ENCODE measurements at regions not wholly inside any gene's neighbourhood (a gene's known extent, or its start where the extent isn't known, plus 50 kb on each side); places are given as distances from the start of the nearest gene placed in this dataset.

DNA sequence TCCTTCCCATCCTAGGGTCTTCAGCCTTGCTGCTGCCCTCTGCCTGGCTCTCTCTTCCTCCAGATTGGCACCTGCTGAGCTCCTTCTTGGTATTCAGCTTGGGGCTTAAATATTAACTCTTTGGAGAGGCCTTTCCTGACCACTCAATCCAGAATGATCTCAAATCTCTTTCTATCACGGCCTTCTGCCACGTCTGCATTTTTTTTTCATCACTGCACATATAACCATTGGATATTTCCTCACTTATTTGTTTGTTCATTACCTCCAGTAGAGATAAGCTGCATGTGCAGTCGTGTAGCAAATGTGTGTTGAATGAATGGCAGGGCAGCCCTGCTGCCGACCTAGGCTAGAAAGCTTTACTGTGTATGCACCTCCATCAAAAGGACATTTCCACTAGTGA is 51.6 kb upstream of the MPP7 start:
- no peak for DNase-seq
- H3K4me3 ChIP-seq = no peak overlapping the region
- no peaks in the 10 kb centered on the region for H3K27me3 ChIP-seq
- TF ChIP-seq POLR2A (IDR thresholded peaks at IDR 0.05) = no peak
- TF ChIP-seq, protein P1, sequence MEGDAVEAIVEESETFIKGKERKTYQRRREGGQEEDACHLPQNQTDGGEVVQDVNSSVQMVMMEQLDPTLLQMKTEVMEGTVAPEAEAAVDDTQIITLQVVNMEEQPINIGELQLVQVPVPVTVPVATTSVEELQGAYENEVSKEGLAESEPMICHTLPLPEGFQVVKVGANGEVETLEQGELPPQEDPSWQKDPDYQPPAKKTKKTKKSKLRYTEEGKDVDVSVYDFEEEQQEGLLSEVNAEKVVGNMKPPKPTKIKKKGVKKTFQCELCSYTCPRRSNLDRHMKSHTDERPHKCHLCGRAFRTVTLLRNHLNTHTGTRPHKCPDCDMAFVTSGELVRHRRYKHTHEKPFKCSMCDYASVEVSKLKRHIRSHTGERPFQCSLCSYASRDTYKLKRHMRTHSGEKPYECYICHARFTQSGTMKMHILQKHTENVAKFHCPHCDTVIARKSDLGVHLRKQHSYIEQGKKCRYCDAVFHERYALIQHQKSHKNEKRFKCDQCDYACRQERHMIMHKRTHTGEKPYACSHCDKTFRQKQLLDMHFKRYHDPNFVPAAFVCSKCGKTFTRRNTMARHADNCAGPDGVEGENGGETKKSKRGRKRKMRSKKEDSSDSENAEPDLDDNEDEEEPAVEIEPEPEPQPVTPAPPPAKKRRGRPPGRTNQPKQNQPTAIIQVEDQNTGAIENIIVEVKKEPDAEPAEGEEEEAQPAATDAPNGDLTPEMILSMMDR (IDR thresholded peaks at IDR 0.05) = no peak
- H3K27ac ChIP-seq = no peak overlapping the region
- H3K9me3 ChIP-seq = no peaks in the 10 kb centered on the region
- intact Hi-C loops (cut with DNase I) = no loop called here
- 77 to 88% (median 83%) methylated on average over 4 of the region's 4 CpGs for WGBS, 3 donors
- no peaks in the 10 kb centered on the region for H3K4me1 ChIP-seq (ENCODE audit: insufficient read depth)
- no peaks in the 10 kb centered on the region for H3K36me3 ChIP-seq

DNA sequence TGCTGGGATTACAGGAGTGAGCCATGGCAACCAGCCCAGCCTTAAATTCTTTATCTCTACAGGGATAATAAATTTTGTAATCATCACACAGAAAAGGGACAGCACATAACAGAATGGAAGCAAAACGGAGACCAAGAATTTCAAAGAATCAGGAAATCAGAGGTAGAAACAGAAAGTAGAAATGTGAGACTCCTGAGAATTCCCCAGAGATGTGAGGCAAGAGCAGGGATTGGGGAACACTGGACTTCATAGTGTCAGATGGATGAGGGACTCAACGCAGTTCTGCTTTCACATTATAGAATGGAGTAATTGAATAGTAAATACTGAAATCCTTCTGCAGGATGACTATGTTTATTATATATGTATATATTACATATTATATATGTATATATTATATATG is 52.5 kb upstream of the MPP7 start:
- no peak for TF ChIP-seq POLR2A (IDR thresholded peaks at IDR 0.05)
- TF ChIP-seq, protein P1 (IDR thresholded peaks at IDR 0.05) = no peak
- no peak for TF ChIP-seq EP300 (IDR thresholded peaks at IDR 0.05)
- no peak overlapping the region for H3K4me3 ChIP-seq
- WGBS, 3 donors = 49 to 57% (median 50%) methylated on average over 2 of the region's 2 CpGs
- H3K4me1 ChIP-seq (ENCODE audit: insufficient read depth) = no peaks in the 10 kb centered on the region
- no peaks in the 10 kb centered on the region for H3K36me3 ChIP-seq
- DNase-seq = no peak
- no peak overlapping the region for H3K27ac ChIP-seq
- H3K27me3 ChIP-seq = no peaks in the 10 kb centered on the region
- H3K9me3 ChIP-seq = no peaks in the 10 kb centered on the region
- intact Hi-C loops (cut with DNase I) = no loop called here

DNA sequence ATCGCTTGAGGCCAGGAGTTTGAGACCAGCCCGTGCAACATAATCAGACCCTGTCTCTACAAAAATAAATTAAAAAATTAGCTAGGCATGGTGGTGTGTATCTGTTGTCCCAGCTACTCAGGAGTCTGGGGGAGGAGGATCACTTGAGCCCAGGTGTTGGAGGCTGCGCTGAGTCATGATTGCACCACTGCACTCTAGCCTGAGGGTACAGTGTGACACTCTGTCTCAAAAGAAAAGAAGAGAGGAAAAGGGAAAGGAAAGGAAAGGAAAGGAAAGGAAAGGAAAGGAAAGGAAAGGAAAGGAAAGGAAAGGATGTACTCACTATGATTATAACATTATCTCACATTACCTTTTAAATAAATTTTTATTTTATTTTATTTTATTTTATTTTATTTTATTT is 56.5 kb upstream of the MPP7 start:
- Histone ChIP-seq H3K27ac (no peak overlapping the region), H3K9me3 (no peaks in the 10 kb centered on the region), H3K36me3 (no peaks in the 10 kb centered on the region), H3K4me3 (no peak overlapping the region), H3K4me1 (ENCODE audit: insufficient read depth) (no peaks in the 10 kb centered on the region), H3K27me3 (no peaks in the 10 kb centered on the region)
- TF ChIP-seq EP300 (IDR thresholded peaks at IDR 0.05) (no peak), POLR2A (IDR thresholded peaks at IDR 0.05) (no peak)
- TF ChIP-seq, protein P1 (IDR thresholded peaks at IDR 0.05) = no peak
- WGBS, 3 donors = 85 to 90% (median 89%) methylated on average over 3 of the region's 3 CpGs
- intact Hi-C loops (cut with DNase I) = no loop called here
- no peak for DNase-seq

DNA sequence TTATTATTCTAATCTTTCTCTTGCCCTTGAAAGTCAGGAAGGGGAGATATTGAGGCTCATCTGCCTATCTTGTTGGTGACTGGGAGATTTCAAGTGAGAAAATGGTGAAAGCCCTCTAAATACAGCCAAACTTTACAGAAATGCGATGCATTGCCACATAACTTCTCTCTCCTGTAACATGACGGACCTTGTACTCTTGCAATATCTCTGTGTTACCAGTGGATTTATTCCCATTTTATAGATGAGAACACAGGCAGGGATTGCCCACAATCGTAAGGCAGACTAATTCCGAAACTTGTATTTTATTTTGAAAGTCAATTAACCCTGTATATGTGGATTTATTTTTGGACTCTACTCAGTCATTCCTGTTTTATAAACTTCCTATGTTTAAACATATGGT is 57.3 kb upstream of the MPP7 start:
- no peak overlapping the region for H3K27ac ChIP-seq
- H3K27me3 ChIP-seq = no peaks in the 10 kb centered on the region
- H3K4me1 ChIP-seq (ENCODE audit: insufficient read depth) = no peaks in the 10 kb centered on the region
- H3K9me3 ChIP-seq = no peaks in the 10 kb centered on the region
- no peak for DNase-seq
- H3K36me3 ChIP-seq = no peaks in the 10 kb centered on the region
- intact Hi-C loops (cut with DNase I) = no loop called here
- TF ChIP-seq POLR2A (IDR thresholded peaks at IDR 0.05) (no peak), EP300 (IDR thresholded peaks at IDR 0.05) (no peak)
- TF ChIP-seq, protein P1 (IDR thresholded peaks at IDR 0.05) = no peak
- 63 to 78% (median 67%) methylated on average over 4 of the region's 4 CpGs for WGBS, 3 donors
- H3K4me3 ChIP-seq = no peak overlapping the region

DNA sequence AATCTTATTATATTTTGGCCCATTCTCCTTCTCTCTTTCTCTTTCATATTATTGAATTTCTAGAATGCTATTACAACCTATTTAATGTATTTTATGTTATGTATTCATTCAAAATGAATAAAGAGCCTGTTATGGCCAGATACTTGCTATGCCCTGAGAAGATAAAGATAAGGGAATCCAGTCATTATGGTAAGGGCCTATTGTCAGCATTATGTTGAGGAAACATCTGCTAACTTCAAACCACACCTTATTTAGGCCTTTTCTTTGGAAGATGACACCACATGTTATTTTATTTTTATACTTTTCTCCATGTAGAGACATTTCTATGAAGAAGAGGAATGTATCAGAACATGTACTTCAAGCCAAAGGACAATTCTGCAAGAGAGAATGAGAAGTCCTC is 60.5 kb upstream of the MPP7 start:
- Histone ChIP-seq H3K27ac (no peak overlapping the region), H3K27me3 (no peaks in the 10 kb centered on the region), H3K9me3 (no peaks in the 10 kb centered on the region), H3K4me1 (ENCODE audit: insufficient read depth) (no peaks in the 10 kb centered on the region), H3K4me3 (no peak overlapping the region), H3K36me3 (no peaks in the 10 kb centered on the region)
- DNase-seq = no peak
- intact Hi-C loops (cut with DNase I) = no loop called here
- TF ChIP-seq, protein P1 (IDR thresholded peaks at IDR 0.05) = no peak
- no peak for TF ChIP-seq EP300 (IDR thresholded peaks at IDR 0.05)
- no peak for TF ChIP-seq POLR2A (IDR thresholded peaks at IDR 0.05)

Data from ovary (tissue), 7 donors.